Brain microvascular endothelial cell (primary cell): ENCODE measurements at regions not wholly inside any gene's neighbourhood (a gene's known extent, or its start where the extent isn't known, plus 50 kb on each side); places are given as distances from the start of the nearest gene placed in this dataset.

Experiments used
- DNase-seq: peaks from one replicate; pipeline ENCODE4 v3.0.0-alpha.2; 2020
- H3K27ac ChIP-seq: fragments of 250-450 bp; sonication (Bioruptor Pico); 2 replicates; pipeline ENCODE4 v1.5.1; 2020; ENCODE audit warnings: mild to moderate bottlenecking, moderate library complexity
- H3K27me3 ChIP-seq: fragments of 250-450 bp; sonication (Bioruptor Pico); replicated peaks from 2 replicates; pipeline ENCODE4 v1.5.1; 2020; ENCODE audit warnings: mild to moderate bottlenecking
- H3K36me3 ChIP-seq: fragments of 250-450 bp; sonication (Bioruptor Pico); replicated peaks from 2 replicates; pipeline ENCODE4 v1.5.1; 2020; ENCODE audit warnings: mild to moderate bottlenecking
- H3K4me3 ChIP-seq: 2 replicates; pipeline ENCODE4 v1.5.1; 2011; ENCODE audit warnings: low read depth, mild to moderate bottlenecking, control low read depth, low read length, moderate library complexity
- in situ Hi-C: cut with HindIII; loops from 2 replicates; pipeline ENCODE4 v1.10.0; 2017; ENCODE audit warnings: low sequenced_read_pairs, low pct_ligation_motif_present
- TF ChIP-seq, protein P1 (sequence below): IDR thresholded peaks from 2 replicates; pipeline ENCODE4 v1.5.1; 2011; ENCODE audit warnings: low read depth, mild to moderate bottlenecking, moderate library complexity, low read length, control low read depth, inconsistent platforms; ENCODE audit errors: missing control alignments

DNA sequence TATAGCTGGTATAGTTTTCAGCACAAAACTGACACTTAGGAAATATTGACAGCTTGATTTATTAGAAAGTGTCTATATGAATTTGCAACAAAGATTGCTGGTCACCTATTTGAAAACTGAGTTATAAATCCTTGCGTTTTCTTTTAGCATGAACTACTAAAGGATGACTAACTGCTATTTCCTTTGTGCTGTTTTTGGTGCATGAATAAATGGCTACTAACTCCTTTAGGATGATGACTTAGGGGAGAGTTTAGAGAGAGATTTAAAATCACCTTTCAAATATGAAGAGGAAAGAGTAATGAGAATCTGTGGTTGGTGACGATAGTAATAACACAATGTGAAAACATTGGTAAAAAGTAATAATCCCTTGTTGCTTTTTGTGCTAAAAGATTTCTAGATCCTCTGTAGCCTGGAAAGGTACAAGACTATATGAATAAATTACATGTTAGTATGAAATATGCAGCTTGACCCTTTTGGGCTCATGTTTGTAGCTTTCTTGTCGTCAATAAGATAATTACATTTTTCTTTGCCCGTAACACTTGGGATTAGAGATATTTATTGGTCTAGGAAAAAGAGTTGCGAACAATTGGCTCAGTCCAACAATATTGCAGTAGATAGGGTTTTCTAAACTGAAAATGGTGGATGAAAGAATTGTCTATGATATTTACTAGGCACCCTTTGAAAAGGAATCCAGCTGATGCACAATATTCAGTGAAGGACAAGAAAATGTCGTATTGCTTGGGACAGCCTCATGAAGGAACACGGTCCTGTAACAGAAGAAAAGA, 453.0 kb downstream of the ADAMTS20 start:
- no peak for DNase-seq
- in situ Hi-C loops: no loop called here
- TF ChIP-seq, protein P1, sequence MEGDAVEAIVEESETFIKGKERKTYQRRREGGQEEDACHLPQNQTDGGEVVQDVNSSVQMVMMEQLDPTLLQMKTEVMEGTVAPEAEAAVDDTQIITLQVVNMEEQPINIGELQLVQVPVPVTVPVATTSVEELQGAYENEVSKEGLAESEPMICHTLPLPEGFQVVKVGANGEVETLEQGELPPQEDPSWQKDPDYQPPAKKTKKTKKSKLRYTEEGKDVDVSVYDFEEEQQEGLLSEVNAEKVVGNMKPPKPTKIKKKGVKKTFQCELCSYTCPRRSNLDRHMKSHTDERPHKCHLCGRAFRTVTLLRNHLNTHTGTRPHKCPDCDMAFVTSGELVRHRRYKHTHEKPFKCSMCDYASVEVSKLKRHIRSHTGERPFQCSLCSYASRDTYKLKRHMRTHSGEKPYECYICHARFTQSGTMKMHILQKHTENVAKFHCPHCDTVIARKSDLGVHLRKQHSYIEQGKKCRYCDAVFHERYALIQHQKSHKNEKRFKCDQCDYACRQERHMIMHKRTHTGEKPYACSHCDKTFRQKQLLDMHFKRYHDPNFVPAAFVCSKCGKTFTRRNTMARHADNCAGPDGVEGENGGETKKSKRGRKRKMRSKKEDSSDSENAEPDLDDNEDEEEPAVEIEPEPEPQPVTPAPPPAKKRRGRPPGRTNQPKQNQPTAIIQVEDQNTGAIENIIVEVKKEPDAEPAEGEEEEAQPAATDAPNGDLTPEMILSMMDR: no peak

DNA sequence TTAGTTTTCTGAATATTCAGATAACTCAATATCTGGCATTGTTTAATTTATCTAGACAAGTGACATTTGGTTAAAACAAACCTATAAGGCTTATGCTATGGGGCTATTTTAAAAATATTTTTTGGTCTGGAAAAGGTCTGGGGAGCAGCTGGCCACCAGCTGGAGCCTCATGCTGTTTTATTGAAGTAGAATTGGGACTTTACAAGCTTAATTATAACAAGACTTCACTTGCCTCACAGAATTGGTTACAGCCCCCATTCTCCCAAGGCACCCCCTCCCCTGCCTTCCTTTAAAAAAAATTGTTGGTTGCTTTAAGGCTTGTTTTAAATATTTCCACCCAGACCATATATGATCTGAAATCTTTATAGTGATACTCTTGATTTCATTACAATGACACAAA, 453.9 kb downstream of the ADAMTS20 start:
- Histone ChIP-seq H3K27ac (no peak overlapping the region), H3K4me3 (no peak overlapping the region), H3K36me3 (no peaks in the 10 kb centered on the region), H3K27me3 (no peaks in the 10 kb centered on the region)
- in situ Hi-C loops: no loop called here
- TF ChIP-seq, protein P1: no peak
- no peak for DNase-seq

More for the DNA sequence above, 453.0 kb downstream of the ADAMTS20 start:
- Histone ChIP-seq H3K4me3 (no peak overlapping the region), H3K27ac (no peak overlapping the region), H3K27me3 (no peaks in the 10 kb centered on the region), H3K36me3 (no peaks in the 10 kb centered on the region)

DNA sequence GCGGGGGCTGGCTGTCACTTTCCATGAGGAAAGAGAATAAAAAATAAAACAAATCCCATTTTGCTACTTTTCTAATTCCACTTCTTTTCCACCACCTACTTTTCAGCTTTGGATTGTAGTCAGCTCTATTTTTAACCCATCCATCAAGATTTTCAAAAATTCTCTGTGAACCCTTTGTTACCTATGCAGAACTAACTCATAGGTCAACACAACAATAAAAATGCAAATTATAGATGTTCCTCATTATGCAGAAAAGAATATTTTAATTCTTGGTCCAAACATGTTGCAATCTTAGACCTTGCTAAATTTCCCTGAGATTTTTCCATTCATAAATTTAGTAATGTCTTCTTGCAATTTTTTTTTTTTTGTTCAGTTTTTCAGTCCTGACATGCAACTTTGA, 454.5 kb downstream of the ADAMTS20 start:
- Histone ChIP-seq H3K4me3 (no peak overlapping the region), H3K27ac (no peak overlapping the region), H3K36me3 (no peaks in the 10 kb centered on the region), H3K27me3 (no peaks in the 10 kb centered on the region)
- in situ Hi-C loops: no loop called here
- TF ChIP-seq, protein P1: no peak
- DNase-seq: no peak

DNA sequence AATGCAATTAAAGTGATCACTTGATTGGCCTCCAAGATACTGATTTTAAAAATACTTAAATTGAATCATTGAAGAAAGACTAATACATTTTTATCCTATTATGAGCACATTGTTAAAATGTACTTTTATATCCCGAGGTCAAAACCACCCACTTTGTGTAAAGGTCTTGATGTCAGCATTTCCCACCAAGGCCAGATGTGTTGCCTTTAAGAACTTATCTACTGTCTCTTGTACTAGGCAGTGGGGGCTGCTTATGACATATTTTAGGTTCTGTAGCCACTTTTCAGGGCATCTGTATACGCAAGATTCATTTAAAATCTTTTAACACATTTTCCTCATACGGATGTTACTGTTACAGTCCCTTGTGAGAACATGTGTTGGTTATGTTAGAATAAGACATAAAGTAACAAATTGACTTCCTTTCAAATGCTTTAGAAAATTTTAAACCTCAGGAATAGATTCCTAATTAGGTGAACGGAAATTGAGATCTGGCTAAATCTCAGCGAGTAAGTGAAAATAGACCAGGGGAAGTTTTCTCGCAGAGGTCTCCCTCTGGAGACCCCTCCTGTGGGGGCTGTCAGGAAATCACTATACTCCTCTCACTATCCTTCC, 456.2 kb downstream of the ADAMTS20 start:
- TF ChIP-seq, protein P1: no peak
- no peak for DNase-seq
- no peaks in the 10 kb centered on the region for H3K36me3 ChIP-seq
- H3K27me3 ChIP-seq: no peaks in the 10 kb centered on the region
- no peak overlapping the region for H3K27ac ChIP-seq
- no peak overlapping the region for H3K4me3 ChIP-seq
- in situ Hi-C loops: no loop called here

DNA sequence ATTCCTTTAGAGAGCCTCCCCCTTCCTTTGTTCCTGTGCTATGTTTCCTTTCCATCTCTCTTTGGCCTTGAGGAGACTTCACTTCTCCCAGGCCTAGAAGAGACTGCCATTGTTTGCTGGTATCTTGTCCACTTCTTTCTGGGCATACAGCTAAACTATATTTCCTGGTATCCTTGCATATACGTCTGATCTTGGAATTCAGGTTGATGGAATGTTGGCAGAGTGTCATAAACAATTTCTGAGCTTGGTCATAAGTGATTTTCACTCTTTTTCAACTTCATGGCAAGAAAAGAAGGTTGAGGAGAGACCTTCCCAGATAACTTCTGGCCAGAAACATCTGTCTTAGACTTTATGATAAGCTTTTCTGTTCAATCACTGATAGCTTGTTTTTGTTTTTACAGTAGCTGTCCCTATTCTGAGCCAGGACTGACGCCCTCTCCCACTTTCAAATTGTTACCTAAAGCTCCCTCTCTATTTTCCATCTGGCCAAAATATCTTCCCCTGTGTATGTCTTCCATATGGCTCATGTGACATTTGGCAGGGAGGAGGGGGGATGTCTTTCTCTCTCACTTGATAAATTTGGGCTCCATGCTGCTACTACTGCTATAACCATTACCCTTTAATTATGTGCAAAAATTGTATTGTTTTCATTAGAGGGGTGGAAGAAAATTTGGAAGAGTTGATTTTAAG, 457.0 kb downstream of the ADAMTS20 start:
- DNase-seq: no peak
- TF ChIP-seq, protein P1: no peak
- H3K36me3 ChIP-seq: no peaks in the 10 kb centered on the region

More for the DNA sequence above, 457.0 kb downstream of the ADAMTS20 start:
- H3K27ac ChIP-seq: no peak overlapping the region
- in situ Hi-C loops: no loop called here
- H3K27me3 ChIP-seq: no peaks in the 10 kb centered on the region
- H3K4me3 ChIP-seq: no peak overlapping the region
